ENCODE measurements at regions not wholly inside any gene's neighbourhood (a gene's known extent, or its start where the extent isn't known, plus 50 kb on each side); places are given as distances from the start of the nearest gene placed in this dataset.

- no peak for DNase-seq
These were observed 154.5 kb upstream of the SPAG17 start for GRCh38 chr1:118339400-118340124.

DNA sequence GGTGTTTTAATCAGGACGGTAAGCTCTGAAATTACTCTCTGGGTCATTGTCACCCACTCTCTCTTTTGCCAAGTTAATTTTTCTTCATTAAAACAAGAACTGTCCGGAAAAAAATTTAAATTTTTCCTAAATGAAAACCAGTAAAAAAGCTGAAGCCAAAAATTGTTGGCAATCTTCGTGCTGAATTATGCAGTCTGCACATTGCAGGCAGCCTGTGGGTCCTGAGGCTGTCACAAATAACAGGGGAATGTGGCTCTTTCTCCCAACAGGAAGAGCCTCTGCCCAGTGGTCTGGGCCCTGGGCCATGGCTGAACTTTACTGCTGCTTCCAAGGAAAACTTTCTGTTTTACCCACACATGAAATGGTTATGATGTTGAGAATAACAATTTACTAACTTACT lies 153.9 kb upstream of the SPAG17 start:
- no peak for DNase-seq

GRCh38 chr1:118337346-118337745 lies 152.3 kb upstream of the SPAG17 start:
- DNase-seq, result no peak

GRCh38 chr1:118335331-118335732 lies 150.3 kb upstream of the SPAG17 start:
- DNase-seq, result peak; percentile 5

DNA sequence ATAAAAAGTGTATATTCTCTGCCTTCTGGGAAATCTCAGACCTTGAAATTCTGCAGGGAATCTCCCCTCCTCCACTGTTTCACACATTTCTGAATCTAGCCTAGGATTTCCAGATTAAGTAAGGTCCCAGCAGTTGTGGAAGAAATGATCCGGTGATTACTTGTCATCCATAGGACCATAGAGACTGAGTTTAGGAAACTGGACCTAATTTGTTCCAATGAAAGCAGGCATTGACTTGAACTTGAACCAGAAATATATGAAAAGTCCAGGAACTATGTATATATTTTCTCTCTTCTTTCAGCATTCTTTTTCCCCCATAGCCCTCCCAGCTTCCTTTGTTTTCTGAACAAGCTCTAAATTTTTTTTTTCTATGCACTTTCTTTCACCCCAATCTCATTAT lies 149.5 kb upstream of the SPAG17 start:
- no peak for DNase-seq

- no peak for DNase-seq
These were observed 148.7 kb upstream of the SPAG17 start for GRCh38 chr1:118333601-118334210.

DNA sequence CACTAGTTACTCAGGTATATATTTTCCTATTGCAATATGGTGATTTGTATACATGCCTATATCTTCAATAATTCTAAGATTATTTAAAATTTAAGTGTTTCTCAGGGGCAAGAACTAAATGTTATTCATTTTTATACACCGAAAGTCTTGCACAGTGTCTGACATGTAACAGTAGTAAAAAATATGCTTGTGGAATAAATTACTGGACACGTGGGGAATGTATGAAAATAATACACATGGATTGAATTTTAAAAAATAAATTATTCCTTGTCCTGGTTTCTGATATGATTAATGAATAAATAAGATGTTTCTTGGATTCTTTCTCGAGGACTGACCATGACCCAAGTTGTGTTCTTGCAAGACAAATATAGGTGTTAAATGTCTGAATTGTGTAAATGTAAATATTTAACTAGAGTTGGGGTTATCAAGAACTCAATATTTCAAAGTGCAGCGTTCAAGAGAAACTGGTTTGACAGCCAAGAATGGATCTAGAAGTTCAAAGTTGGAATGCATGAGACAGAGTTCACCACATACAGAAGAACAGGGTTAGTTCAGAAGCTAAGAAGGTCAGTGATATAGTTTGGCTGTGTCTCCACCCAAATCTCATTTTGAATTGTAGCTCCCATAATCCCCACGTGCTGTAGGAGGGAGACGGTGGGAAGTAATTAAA lies 142.1 kb upstream of the SPAG17 start:
- DNase-seq, result no peak

- DNase-seq, result no peak
These were observed 140.7 kb upstream of the SPAG17 start for GRCh38 chr1:118325550-118326225.

DNA sequence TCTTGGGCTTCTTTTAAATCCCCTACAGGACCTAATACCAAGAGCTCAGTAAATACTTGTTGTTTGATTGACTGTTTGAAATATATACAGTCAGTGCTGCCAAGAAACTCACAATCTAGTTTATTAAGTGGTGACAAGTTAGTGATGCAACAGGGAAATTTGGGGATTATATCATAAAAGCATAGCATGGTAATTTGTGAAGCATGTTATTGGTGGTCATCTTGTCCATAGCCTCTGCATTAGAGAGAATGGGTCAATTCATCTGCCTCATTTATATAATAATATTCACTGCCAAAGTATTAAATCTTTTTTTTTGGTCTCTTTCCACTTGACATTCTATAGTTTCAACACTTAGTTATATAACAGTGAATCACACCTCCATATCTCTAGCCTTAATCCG lies 138.2 kb upstream of the SPAG17 start:
- no peak for DNase-seq

GRCh38 chr1:118322331-118322730 lies 137.3 kb upstream of the SPAG17 start:
- no peak for DNase-seq

- DNase-seq, result no peak
These were observed 136.8 kb upstream of the SPAG17 start for GRCh38 chr1:118321840-118322239.

GRCh38 chr1:118317842-118318614 lies 133.0 kb upstream of the SPAG17 start:
- no peak for DNase-seq

- no peak for DNase-seq
These were observed 121.8 kb upstream of the SPAG17 start for GRCh38 chr1:118306851-118307250.

- no peak for DNase-seq
These were observed 119.8 kb upstream of the SPAG17 start for GRCh38 chr1:118304722-118305359.

GRCh38 chr1:118303534-118303933 lies 118.5 kb upstream of the SPAG17 start:
- no peak for DNase-seq

DNA sequence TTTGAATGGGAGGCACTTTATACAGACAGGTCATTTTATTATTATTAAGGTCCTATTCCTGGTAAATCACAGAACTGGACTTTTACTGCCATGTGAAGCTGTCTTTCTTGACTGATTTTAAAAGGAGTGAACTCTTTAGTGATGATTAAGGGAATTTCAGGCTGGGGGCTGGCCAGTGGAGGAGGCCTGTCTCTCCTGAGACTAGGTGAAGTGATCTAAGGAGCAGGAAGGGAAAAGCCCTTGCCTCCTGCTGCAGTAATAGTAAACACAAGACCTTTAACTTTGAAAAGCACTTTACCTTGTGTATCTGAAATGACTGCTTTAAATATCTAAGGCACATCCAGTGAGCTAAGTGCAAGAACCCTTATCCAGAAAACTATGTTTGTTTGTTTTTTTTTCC lies 118.0 kb upstream of the SPAG17 start:
- DNase-seq, result no peak

DNA sequence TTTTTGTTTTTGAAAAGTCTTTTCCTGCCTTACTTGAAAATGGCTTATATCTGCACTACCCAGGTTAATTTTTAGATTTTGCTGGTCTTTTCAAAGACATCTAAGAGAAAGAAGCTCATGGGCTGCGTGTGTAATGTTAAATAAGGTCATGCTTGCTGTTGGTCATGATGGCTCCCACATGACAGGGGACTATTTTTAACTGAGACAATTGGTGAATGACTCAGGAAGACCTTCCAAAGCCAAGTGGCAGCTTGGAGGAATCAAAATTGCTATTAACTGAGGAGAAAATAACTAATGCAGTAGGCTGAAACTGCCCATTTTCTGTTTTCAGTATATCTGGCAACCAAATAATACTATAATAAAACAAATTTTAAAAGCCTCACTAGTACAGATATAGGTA lies 117.1 kb upstream of the SPAG17 start:
- no peak for DNase-seq

DNA sequence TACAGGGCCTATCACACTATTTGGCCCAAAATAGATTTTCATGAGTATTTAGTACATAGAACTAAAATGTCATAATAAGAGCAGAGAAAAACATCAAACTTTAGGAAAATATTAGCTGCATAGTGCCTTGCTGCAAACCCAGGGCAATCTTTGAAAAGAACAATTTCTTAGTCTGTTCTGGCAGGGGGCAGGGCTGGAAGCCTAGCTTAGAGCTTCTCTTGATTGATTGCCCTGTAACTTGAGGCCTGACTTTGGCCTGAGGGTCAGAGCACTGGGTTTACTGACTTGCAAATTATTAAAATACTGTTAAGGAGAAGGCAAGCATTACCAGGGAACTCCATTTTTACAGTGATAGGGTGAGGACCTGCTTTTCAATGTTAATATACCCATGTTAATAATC lies 115.8 kb upstream of the SPAG17 start:
- DNase-seq, result no peak

DNA sequence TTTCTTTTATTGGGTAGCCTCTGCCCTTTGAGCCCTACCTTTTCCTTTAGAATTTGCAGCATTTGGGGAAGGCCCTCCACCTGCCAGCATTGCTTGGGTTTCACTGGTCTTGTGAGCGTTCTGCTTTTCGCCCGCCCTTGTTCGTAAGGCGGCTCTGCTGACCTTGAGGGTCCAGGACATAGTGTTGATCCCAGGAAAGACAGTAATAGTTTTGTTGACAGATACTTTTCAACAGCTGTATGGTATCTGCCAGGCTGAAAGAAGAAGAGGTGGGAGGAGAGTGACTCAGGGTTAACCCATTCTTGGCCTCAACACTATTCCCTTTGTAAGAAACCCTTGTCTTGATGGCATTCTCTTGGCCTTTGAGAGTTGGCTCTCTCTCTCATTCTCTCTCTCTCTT lies 113.4 kb upstream of the SPAG17 start:
- DNase-seq, result no peak

DNA sequence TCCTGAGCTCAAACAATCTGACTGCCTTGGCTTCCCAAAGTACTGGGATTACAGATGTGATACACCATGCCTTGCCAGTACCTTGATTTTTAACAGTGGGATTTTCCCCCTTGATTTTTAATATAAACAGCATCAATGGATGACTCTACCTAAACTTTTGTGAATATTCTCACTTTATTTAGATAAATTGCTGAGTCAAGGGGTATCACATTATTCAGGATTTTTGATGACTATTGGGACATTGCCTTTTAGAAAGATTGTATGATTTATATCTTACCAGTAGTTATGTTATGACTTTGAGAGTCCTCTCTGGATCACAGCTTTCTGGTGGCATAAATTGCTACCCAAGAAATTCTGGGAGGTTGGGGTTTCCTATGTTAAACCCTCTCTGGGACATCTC lies 112.5 kb upstream of the SPAG17 start:
- no peak for DNase-seq

DNA sequence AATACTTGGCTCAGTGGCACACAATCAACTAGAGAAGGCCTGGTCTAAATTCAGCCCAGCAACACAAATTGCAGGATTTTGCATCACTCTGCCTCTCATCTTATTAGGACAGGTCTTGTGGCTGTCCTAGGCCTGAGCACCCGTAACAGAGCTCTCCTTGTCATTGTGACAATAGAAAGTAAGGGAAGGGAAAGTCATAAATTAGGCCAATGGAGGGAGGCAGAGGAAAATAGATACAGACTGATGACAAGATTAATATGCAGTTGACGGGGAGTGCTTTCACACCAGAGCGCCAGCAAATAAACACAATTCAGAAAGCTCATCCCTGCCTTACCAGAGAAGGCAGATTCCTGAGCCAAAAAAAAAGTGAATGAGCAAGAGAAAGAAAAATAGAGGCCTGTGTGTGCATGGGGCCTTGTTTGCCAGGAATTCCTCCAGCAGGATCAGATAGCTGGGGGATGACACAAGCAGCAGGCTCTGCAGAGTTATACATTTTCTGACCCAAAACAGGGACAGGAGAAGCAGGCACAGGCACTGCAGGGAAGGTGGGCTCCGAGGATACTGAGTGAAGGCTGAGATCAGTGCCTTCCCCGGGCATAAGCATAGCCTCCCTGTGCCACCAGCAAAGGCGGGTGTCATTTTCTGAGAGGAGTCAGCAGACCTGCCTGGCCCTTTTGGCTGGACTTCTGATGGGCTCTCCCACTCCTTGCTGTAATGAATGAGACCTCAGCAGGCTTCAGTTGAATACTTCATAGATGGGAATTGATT lies 110.0 kb upstream of the SPAG17 start:
- no peak for DNase-seq

DNA sequence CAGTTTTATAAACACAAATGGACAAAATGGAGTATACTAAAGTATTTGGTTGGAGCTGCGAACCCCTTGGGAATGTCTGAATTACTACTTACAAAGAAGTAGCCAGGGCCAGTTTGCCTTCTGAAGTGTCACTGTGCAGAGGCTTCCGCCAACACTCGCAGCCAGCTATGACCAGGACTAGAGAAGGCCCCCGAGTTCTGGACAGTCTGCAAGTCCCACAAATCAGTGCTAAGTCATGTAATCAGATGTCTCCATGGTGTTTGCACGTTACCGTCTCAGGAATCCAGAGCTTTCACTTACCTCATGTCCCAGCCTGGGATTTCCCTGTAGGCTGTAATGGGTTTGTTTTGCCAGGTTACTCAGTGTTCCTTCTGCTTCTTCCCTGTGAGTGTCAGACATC lies 106.6 kb upstream of the SPAG17 start:
- no peak for DNase-seq
